Fibroblast of the aortic adventitia (primary cell): ENCODE measurements at regions not wholly inside any gene's neighbourhood (a gene's known extent, or its start where the extent isn't known, plus 50 kb on each side); places are given as distances from the start of the nearest gene placed in this dataset.

Experiments
- DNase-seq: peaks from one replicate; pipeline ENCODE4 v3.0.0-alpha.2; 2010; ENCODE audit warnings: low read depth
- H3K4me3 ChIP-seq: 2 replicates; pipeline ENCODE4 v1.5.1; 2011; ENCODE audit warnings: low read depth, mild to moderate bottlenecking, control low read depth, low read length, moderate library complexity
- TF ChIP-seq, protein P1 (sequence below): IDR thresholded peaks from 2 replicates; pipeline ENCODE4 v1.5.1; 2011; ENCODE audit warnings: mild to moderate bottlenecking, low read length, control low read depth, inconsistent platforms; ENCODE audit not compliant: insufficient read depth

DNA sequence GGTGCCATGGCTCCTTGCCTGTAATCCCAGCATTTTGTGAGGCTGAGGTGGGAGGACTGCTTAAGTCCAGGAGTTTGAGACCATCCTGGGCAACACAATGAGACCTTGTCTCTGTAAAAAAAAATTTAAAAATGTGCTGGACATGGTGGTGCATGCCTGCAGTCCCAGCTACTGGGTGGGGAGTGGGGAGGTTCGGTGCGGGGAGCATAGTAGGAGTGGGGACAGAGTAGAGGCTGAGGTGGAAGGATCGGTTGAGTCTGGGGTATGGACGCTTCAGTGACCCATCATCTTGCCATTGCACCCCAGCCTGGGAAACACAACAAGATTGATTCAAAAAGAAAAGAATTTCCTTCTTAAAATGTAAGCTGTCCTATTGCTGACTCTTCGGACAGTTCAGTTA is 1490.0 kb upstream of the GBE1 start:
- TF ChIP-seq, protein P1, sequence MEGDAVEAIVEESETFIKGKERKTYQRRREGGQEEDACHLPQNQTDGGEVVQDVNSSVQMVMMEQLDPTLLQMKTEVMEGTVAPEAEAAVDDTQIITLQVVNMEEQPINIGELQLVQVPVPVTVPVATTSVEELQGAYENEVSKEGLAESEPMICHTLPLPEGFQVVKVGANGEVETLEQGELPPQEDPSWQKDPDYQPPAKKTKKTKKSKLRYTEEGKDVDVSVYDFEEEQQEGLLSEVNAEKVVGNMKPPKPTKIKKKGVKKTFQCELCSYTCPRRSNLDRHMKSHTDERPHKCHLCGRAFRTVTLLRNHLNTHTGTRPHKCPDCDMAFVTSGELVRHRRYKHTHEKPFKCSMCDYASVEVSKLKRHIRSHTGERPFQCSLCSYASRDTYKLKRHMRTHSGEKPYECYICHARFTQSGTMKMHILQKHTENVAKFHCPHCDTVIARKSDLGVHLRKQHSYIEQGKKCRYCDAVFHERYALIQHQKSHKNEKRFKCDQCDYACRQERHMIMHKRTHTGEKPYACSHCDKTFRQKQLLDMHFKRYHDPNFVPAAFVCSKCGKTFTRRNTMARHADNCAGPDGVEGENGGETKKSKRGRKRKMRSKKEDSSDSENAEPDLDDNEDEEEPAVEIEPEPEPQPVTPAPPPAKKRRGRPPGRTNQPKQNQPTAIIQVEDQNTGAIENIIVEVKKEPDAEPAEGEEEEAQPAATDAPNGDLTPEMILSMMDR = no peak
- no peak for DNase-seq
- no peak overlapping the region for H3K4me3 ChIP-seq

DNA sequence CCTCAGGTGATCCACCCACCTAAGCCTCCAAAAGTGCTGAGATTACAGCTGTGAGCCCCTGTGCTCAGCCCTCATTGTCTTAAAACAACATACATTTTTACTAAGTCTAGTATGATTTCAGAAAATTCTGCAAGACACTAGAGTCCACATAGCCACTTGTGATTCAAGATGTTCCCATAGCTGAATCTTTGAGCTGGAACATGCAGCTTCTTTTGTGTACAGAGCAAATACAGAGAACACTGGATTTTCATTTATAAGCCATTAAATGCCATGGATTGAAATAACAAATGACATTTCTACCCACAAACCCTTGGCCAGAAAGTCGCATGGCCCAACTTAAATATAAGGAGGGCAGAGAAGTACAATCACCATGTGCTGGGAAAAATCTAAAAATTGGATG is 1489.2 kb upstream of the GBE1 start:
- TF ChIP-seq, protein P1 = no peak
- DNase-seq = no peak
- no peak overlapping the region for H3K4me3 ChIP-seq

DNA sequence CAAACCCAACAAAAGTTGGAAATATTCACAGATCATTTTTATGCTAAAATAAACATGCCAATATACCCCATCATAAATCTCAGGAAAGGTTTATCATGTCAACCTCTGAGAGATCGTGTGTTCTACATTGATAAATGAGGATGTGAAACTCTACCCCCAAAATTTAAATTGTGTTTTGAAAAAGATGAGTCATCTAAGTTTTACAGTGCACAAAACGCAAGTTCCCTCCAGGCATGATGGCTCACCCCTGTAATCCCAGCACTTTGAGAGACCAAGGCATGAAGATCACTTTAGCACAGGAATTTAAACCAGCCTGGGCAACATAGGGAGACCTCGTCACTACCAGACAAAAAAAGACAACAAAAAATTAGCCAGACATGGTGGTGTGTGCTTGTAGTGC is 1487.0 kb upstream of the GBE1 start:
- TF ChIP-seq, protein P1 = no peak
- H3K4me3 ChIP-seq = no peak overlapping the region
- DNase-seq = no peak

DNA sequence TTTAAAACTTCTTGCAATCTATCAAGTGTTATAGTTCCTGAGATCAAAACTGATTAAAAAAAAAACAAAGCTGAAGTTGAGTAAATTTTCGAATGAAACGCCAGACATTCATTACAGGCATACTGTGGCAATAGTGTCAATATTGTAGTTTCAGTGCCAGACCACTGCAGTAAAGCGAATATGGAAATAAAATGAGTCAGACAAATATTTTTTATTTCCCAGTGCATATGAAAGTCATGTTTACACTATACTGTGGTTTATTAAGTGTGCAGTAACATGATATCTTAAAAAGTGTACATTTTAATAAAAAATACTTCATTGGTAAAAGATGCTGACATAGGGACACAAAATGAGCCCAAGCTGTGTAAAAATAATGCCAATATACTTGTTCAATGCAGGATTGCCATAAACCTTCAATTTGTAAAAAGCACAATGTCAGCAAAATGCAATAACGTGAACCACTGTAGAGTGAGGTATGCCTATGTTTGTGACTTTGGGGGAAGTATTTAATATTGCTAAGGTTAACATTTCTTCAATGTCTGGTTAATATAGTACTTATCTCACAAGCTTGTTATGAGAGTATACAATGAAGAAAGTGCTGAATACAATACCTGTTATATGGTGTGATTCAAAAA is 1473.9 kb upstream of the GBE1 start:
- no peak overlapping the region for H3K4me3 ChIP-seq
- DNase-seq = no peak
- TF ChIP-seq, protein P1 = no peak

DNA sequence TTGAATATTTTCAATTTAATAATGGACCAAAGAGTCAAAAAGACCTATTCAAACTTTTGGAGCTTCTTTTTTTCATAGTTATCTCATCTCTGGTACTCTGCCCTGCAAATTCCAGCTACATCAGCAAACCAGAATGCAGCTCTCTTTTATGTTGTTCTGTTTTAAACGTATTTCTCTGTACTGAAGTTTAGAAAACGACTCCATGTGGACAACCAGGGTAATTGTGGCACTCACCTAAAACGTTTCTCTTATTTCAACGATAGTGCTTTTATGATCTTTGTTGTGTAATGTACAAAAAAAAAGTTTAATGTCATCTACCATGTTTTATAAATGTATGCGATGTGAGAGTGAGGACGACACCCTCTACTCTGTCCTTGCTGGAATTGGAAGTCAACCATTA is 1472.3 kb upstream of the GBE1 start:
- DNase-seq = no peak
- no peak overlapping the region for H3K4me3 ChIP-seq
- TF ChIP-seq, protein P1 = no peak

DNA sequence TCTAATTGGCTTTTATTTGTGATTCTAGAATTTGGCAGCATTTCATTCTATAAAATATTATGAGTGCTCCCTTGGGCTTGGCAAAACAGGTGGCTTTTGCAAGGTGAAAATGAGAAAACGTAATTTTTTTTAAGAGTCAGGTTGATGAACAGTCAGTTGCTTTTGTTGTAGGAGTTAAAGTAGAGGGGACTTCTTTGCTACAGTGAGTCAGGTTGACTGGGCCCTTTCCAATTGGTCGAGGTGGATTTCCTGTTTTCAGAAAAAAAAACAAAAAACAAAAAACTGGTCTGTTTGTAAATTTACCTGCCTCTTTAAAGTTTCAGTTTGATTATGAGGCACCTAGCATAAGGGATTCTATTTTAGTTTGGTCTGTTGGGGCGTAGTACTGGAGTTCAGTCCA is 1469.4 kb upstream of the GBE1 start:
- no peak for DNase-seq
- TF ChIP-seq, protein P1 = no peak
- H3K4me3 ChIP-seq = no peak overlapping the region

DNA sequence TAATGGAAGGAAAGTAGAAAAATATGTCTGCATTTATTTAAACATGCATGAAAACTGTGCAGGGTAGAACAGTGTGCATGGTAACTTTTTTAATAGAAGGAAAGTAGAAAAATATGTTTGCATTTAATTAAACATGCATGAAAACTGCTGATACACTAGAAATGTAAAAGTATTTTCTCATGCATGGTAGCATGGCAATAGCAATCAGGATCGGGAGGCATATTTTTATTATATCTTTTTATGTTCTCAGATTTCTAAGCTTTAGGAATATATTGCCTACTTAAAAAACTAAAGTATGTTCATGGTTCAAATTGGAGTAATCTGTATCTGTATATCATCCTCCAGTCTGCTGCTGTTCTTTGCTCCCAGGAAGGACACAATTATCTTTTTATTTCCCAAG is 1468.9 kb upstream of the GBE1 start:
- no peak overlapping the region for H3K4me3 ChIP-seq
- DNase-seq = no peak
- TF ChIP-seq, protein P1 = no peak
